ENCODE measurements at regions not wholly inside any gene's neighbourhood (a gene's known extent, or its start where the extent isn't known, plus 50 kb on each side); places are given as distances from the start of the nearest gene placed in this dataset.

GRCh38 chr2:133717497-133717896 lies 149.2 kb upstream of the NCKAP5 start:
- no peak for DNase-seq (ENCODE audit: extremely low read depth in 1 of 2, low read depth in 1 of 2)

GRCh38 chr2:133718688-133719201 lies 150.5 kb upstream of the NCKAP5 start:
- no peak for DNase-seq (ENCODE audit: extremely low read depth in 1 of 2, low read depth in 1 of 2)

GRCh38 chr2:133720429-133720828 lies 152.2 kb upstream of the NCKAP5 start:
- no peak for DNase-seq (ENCODE audit: extremely low read depth in 1 of 2, low read depth in 1 of 2)

GRCh38 chr2:133721118-133721517 lies 152.9 kb upstream of the NCKAP5 start:
- no peak for DNase-seq (ENCODE audit: extremely low read depth in 1 of 2, low read depth in 1 of 2)

GRCh38 chr2:133723133-133723532 lies 154.9 kb upstream of the NCKAP5 start:
- DNase-seq (ENCODE audit: extremely low read depth in 1 of 2, low read depth in 1 of 2): no peak

- DNase-seq (ENCODE audit: extremely low read depth in 1 of 2, low read depth in 1 of 2): no peak
Observed at GRCh38 chr2:133726973-133727372, 158.7 kb upstream of the NCKAP5 start.

GRCh38 chr2:133732059-133732458 lies 163.8 kb upstream of the NCKAP5 start:
- no peak for DNase-seq (ENCODE audit: extremely low read depth in 1 of 2, low read depth in 1 of 2)

- no peak for DNase-seq (ENCODE audit: extremely low read depth in 1 of 2, low read depth in 1 of 2)
Observed at GRCh38 chr2:133732982-133733900, 165.0 kb upstream of the NCKAP5 start.

GRCh38 chr2:133733901-133734255 lies 165.6 kb upstream of the NCKAP5 start:
- no peak for DNase-seq (ENCODE audit: extremely low read depth in 1 of 2, low read depth in 1 of 2)

- DNase-seq (ENCODE audit: extremely low read depth in 1 of 2, low read depth in 1 of 2): no peak
Observed at GRCh38 chr2:133734716-133735495, 166.6 kb upstream of the NCKAP5 start.

- DNase-seq (ENCODE audit: extremely low read depth in 1 of 2, low read depth in 1 of 2): no peak
Observed at GRCh38 chr2:133736674-133737073, 168.4 kb upstream of the NCKAP5 start.

GRCh38 chr2:133737242-133737993 lies 169.2 kb upstream of the NCKAP5 start:
- DNase-seq (ENCODE audit: extremely low read depth in 1 of 2, low read depth in 1 of 2): no peak

GRCh38 chr2:133739039-133739438 lies 170.8 kb upstream of the NCKAP5 start:
- DNase-seq (ENCODE audit: extremely low read depth in 1 of 2, low read depth in 1 of 2): no peak

- no peak for DNase-seq (ENCODE audit: extremely low read depth in 1 of 2, low read depth in 1 of 2)
Observed at GRCh38 chr2:133740500-133740899, 172.2 kb upstream of the NCKAP5 start.

- no peak for DNase-seq (ENCODE audit: extremely low read depth in 1 of 2, low read depth in 1 of 2)
Observed at GRCh38 chr2:133748007-133748700, 179.9 kb upstream of the NCKAP5 start.

- DNase-seq (ENCODE audit: extremely low read depth in 1 of 2, low read depth in 1 of 2): no peak
Observed at GRCh38 chr2:133753665-133754064, 185.4 kb upstream of the NCKAP5 start.

- DNase-seq (ENCODE audit: extremely low read depth in 1 of 2, low read depth in 1 of 2): no peak
Observed at GRCh38 chr2:133755480-133756300, 187.4 kb upstream of the NCKAP5 start.

GRCh38 chr2:133756833-133757232 lies 188.6 kb upstream of the NCKAP5 start:
- DNase-seq (ENCODE audit: extremely low read depth in 1 of 2, low read depth in 1 of 2): no peak

- DNase-seq (ENCODE audit: extremely low read depth in 1 of 2, low read depth in 1 of 2): no peak
Observed at GRCh38 chr2:133760376-133760775, 192.1 kb upstream of the NCKAP5 start.

- DNase-seq (ENCODE audit: extremely low read depth in 1 of 2, low read depth in 1 of 2): no peak
Observed at GRCh38 chr2:133765658-133766057, 197.4 kb upstream of the NCKAP5 start.
